Heart right ventricle (tissue), 16 donors: ENCODE measurements at regions not wholly inside any gene's neighbourhood (a gene's known extent, or its start where the extent isn't known, plus 50 kb on each side); places are given as distances from the start of the nearest gene placed in this dataset.
A peak's percentile ranks its signal among the peaks of the same experiment; 100 is the strongest.
"Not testable (repeated sequence)": the region's sequence is repeated elsewhere in the genome, so short reads cannot be mapped to it uniquely, and the experiment has no call there.

Source experiments
- ATAC-seq, 8 donors: fragments of 200-7000 bp; cut with Tn5 transposase; one replicate each; pipeline ENCODE4 v1.9.1; 2020; ENCODE audit warnings: mild to moderate bottlenecking in 8 of 8, moderate library complexity in 8 of 8, moderate number of reproducible peaks in 1 of 8
- DNase-seq, 2 donors: peaks; one replicate each; pipeline ENCODE4 v3.0.0-alpha.2; 2020
- H3K27ac ChIP-seq, 10 donors: fragments of 200-600 bp; sonication (generic) in 2 of 10; one replicate each; pipeline versions ENCODE4 v1.5.0 to v1.8.0; 2020 to 2022; ENCODE audit warnings: mild to moderate bottlenecking in 3 of 10
- H3K27me3 ChIP-seq, 7 donors: fragments of 200-600 bp; one replicate each; pipeline ENCODE4 v1.8.0; 2021 to 2022; ENCODE audit warnings: mild to moderate bottlenecking in 2 of 7
- H3K36me3 ChIP-seq, 9 donors: fragments of 200-600 bp; sonication (generic) in 1 of 9; one replicate each; pipeline versions ENCODE4 v1.5.0 to v1.8.0; 2020 to 2022; ENCODE audit warnings: mild to moderate bottlenecking in 2 of 9
- H3K4me1 ChIP-seq, 9 donors: fragments of 200-600 bp; sonication (generic) in 1 of 9; one replicate each; pipeline versions ENCODE4 v1.5.0 to v1.8.0; 2020 to 2022; ENCODE audit warnings: mild to moderate bottlenecking in 4 of 9
- H3K4me3 ChIP-seq, 10 donors: fragments of 200-600 bp; sonication (generic) in 2 of 10; one replicate each; pipeline versions ENCODE4 v1.5.0 to v1.8.0; 2020 to 2022; ENCODE audit warnings: mild to moderate bottlenecking in 7 of 10, moderate library complexity in 2 of 10
- H3K9me3 ChIP-seq, 11 donors: fragments of 200-600 bp in 10 of 11; sonication (generic) in 2 of 11; one replicate each; pipeline versions ENCODE4 v1.5.0 to v1.8.0; 2013 to 2022; ENCODE audit warnings: mild to moderate bottlenecking in 2 of 11, control low read depth in 1 of 11, moderate library complexity in 1 of 11
- CTCF ChIP-seq, 9 donors: fragments of 200-600 bp; sonication (generic) in 2 of 9; IDR thresholded peaks; one replicate each; pipeline versions ENCODE4 v1.5.0 to v1.8.0; 2021 to 2022; ENCODE audit warnings: antibody characterized with exemption in 9 of 9, mild to moderate bottlenecking in 5 of 9, moderate library complexity in 1 of 9
- WGBS, 2 donors: extraction: QIAGEN DNeasy Blood & Tissue Kit; methylation state at CpG; one replicate each; pipeline ENCODE4 v1.1.7; 2013; ENCODE audit warnings: inconsistent platforms in 1 of 2; 5-methylcytosine and 5-hydroxymethylcytosine counted together
- intact Hi-C, 10 donors: fragments of 100-400 bp; cut with DNase I; formaldehyde crosslinking; loops; one replicate each; pipeline versions ENCODE4 v1.11.1 to v1.14.2; 2022
- donor health status: Arrhythmogenic right ventricular cardiomyopathy.
- donor health status: ischemic (EF 13 %, LVEDD 7.1; RV severe dilation, severe dysfunction).
- donor health status: healthy with polysubstance abuse.
- donor health status: DM: no; HTN: yes; CAD: no.
- donor health status: DM: no; HTN: no; CAD: no.
- donor health status: ischemic (EF 25% LVEDD 6.9; RV normal size, moderate dysfunction).
- donor health status: ischemic (EF 25% LVEDD 5.7; RV mildly dilated, moderate dysfunction).
- donor health status: healthy.
- donor health status: DM: yes; HTN: yes; CAD: no.
- donor health status: Ischemic cardiomyopathy.
- donor health status: ischemic (EF 35%, LVEDD 5.7; RV mildly dilated, moderate dysfunction).
- donor health status: nonischemic (EF 11% LVEDD 7.7; RV severe dilation, severe dysfunction).
- donor health status: DM: yes; HTN: yes; CAD: no.
- donor health status: PGD.
- donor health status: ischemic (EF 29% LVEDD 5.4; RV normal size, mild dysfunction).
- donor health status: nonischemic (EF 23%, LVEDD 6.1; RV moderate dilation, normal function).

GRCh38 chr10:9268176-9268575 lies 1213.7 kb downstream of the GATA3 start:
- peaks cover 0 to 32% (median 8%) of the 10 kb centered on the region in 7 donors for H3K27me3 ChIP-seq
- H3K9me3 ChIP-seq = no peaks in the 10 kb centered on the region
- 55% methylated on average over 5 of the region's 5 CpGs for WGBS, 2 donors
- intact Hi-C loops = no loop called here
- no peak overlapping the region for H3K27ac ChIP-seq
- no peaks in the 10 kb centered on the region for H3K4me1 ChIP-seq
- DNase-seq (no peak), ATAC-seq (no peak)
- no peak for TF ChIP-seq CTCF (IDR thresholded peaks at IDR 0.05)
- H3K4me3 ChIP-seq = no peak overlapping the region
- no peaks in the 10 kb centered on the region for H3K36me3 ChIP-seq

- intact Hi-C loops, H3K4me3 ChIP-seq, H3K9me3 ChIP-seq, ATAC-seq, H3K36me3 ChIP-seq, H3K4me1 ChIP-seq, H3K27ac ChIP-seq: not testable (repeated sequence)
- 96% methylated on average over 41 to 61 of the region's 61 CpGs for whole genome bisulfite sequencing, 2 donors
- DNase-seq = peak in 1 of 2 donors; percentile 5
- peaks cover 0 to 27% (median 7%) of the 10 kb centered on the region in 7 donors for H3K27me3 ChIP-seq
Measured at GRCh38 chr10:9273126-9273833, 1218.8 kb downstream of the GATA3 start.

GRCh38 chr10:9274206-9274755 lies 1219.8 kb downstream of the GATA3 start:
- no peak for ATAC-seq
- Histone ChIP-seq H3K9me3 (no peaks in the 10 kb centered on the region), H3K27ac (no peak overlapping the region), H3K4me1 (no peaks in the 10 kb centered on the region), H3K36me3 (no peaks in the 10 kb centered on the region), H3K4me3 (no peak overlapping the region), H3K27me3 (peaks cover 0 to 23% (median 4%) of the 10 kb centered on the region in 7 donors)
- DNase-seq = no peak
- no peak for TF ChIP-seq CTCF (IDR thresholded peaks at IDR 0.05)
- WGBS, 2 donors = 78 to 82% methylated on average over 6 of the region's 6 CpGs
- intact Hi-C loops = no loop called here

GRCh38 chr10:9275861-9276260 lies 1221.4 kb downstream of the GATA3 start:
- TF ChIP-seq CTCF (IDR thresholded peaks at IDR 0.05) = no peak
- no peak overlapping the region for H3K4me3 ChIP-seq
- intact Hi-C loops = no loop called here
- peaks cover 0 to 10% (median 4%) of the 10 kb centered on the region in 7 donors for H3K27me3 ChIP-seq
- WGBS, 2 donors = 61 to 74% methylated on average over 2 of the region's 2 CpGs
- no peaks in the 10 kb centered on the region for H3K36me3 ChIP-seq
- H3K9me3 ChIP-seq = no peaks in the 10 kb centered on the region
- H3K27ac ChIP-seq = no peak overlapping the region
- no peak for ATAC-seq
- H3K4me1 ChIP-seq = no peaks in the 10 kb centered on the region
- DNase-seq = no peak

GRCh38 chr10:9285690-9286089 lies 1231.2 kb downstream of the GATA3 start:
- TF ChIP-seq CTCF (IDR thresholded peaks at IDR 0.05) = no peak

More at GRCh38 chr10:9285690-9286089, 1231.2 kb downstream of the GATA3 start:
- no peak for ATAC-seq
- H3K27ac ChIP-seq = no peak overlapping the region
- no peaks in the 10 kb centered on the region for H3K36me3 ChIP-seq
- H3K27me3 ChIP-seq = peaks cover 0 to 14% (median 0%) of the 10 kb centered on the region in 7 donors
- H3K9me3 ChIP-seq = no peaks in the 10 kb centered on the region
- no peak for DNase-seq
- 73 to 79% methylated on average over 7 of the region's 7 CpGs for WGBS, 2 donors
- intact Hi-C loops = no loop called here
- H3K4me3 ChIP-seq = no peak overlapping the region
- H3K4me1 ChIP-seq = no peaks in the 10 kb centered on the region
